Liver (tissue), 3 donors: ENCODE measurements at regions not wholly inside any gene's neighbourhood (a gene's known extent, or its start where the extent isn't known, plus 50 kb on each side); places are given as distances from the start of the nearest gene placed in this dataset.

Experiments used
- GABPA ChIP-seq, 2 donors: IDR thresholded peaks in 1 of 2; conservative IDR thresholded peaks in 1 of 2; 2 replicates each; pipeline ENCODE4 v1.6.1; 2016; ENCODE audit warnings: antibody characterized with exemption in 2 of 2, mild to moderate bottlenecking in 1 of 2, moderate library complexity in 1 of 2
- JUND ChIP-seq, 2 donors: IDR thresholded peaks; 2 replicates each; pipeline ENCODE4 v1.6.1; 2016; ENCODE audit warnings: antibody characterized with exemption in 2 of 2
- TAF1 ChIP-seq: conservative IDR thresholded peaks from 2 replicates; pipeline ENCODE4 v1.6.1; 2016; ENCODE audit warnings: antibody characterized with exemption, mild to moderate bottlenecking
- TF ChIP-seq, protein P1 (sequence below): fragments of 150-350 bp; IDR thresholded peaks from 2 replicates; pipeline ENCODE4 v1.5.1; 2017; ENCODE audit warnings: improper control_type of control experiment, low read depth, low read length; ENCODE audit not compliant: missing input control
- donor health status: healthy.
- donor health status: healthy.

DNA sequence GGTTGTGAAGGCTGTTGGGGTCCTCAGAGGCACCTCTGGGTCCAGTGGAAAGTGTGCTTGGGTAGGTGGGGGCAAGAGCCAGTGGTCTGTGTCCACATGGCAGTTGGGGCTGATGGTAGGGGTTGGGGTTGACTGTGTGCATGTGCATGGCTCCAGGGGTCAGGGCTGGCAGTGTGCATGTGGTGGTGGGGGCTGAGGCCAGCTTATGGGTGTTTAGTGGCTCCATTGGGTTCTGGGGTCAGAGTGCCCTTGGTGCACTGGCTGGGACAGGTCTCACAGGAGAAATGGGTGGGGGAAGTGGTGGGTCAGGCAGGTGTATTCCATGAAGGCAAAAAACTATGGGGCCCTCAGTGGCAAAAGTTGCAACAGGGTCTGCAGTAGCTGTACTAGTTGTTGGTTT is 97.9 kb downstream of the EDEM1 start:
- TF ChIP-seq GABPA (IDR thresholded peaks at IDR 0.05 in 1 of 2, conservative IDR thresholded peaks at IDR 0.05 in 1 of 2) = no peak
- no peak for TF ChIP-seq JUND (IDR thresholded peaks at IDR 0.05)
- no peak for TF ChIP-seq TAF1
- TF ChIP-seq, protein P1, sequence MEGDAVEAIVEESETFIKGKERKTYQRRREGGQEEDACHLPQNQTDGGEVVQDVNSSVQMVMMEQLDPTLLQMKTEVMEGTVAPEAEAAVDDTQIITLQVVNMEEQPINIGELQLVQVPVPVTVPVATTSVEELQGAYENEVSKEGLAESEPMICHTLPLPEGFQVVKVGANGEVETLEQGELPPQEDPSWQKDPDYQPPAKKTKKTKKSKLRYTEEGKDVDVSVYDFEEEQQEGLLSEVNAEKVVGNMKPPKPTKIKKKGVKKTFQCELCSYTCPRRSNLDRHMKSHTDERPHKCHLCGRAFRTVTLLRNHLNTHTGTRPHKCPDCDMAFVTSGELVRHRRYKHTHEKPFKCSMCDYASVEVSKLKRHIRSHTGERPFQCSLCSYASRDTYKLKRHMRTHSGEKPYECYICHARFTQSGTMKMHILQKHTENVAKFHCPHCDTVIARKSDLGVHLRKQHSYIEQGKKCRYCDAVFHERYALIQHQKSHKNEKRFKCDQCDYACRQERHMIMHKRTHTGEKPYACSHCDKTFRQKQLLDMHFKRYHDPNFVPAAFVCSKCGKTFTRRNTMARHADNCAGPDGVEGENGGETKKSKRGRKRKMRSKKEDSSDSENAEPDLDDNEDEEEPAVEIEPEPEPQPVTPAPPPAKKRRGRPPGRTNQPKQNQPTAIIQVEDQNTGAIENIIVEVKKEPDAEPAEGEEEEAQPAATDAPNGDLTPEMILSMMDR = no peak
